Sigmoid colon (tissue), 4 donors: ENCODE measurements at regions not wholly inside any gene's neighbourhood (a gene's known extent, or its start where the extent isn't known, plus 50 kb on each side); places are given as distances from the start of the nearest gene placed in this dataset.

Source experiments
- POLR2A ChIP-seq, 2 donors: fragments of 450-650 bp; IDR thresholded peaks; one replicate each; pipeline ENCODE4 v1.6.1; 2016; ENCODE audit warnings: antibody characterized with exemption in 2 of 2, mild to moderate bottlenecking in 2 of 2, moderate library complexity in 2 of 2
- POLR2AphosphoS5 ChIP-seq, 4 donors: sonication (generic); formaldehyde crosslinking; IDR thresholded peaks; one replicate each; pipeline ENCODE4 v1.6.1; 2017; ENCODE audit warnings: antibody characterized with exemption in 4 of 4
- TF ChIP-seq, protein P1 (sequence below), 4 experiments: fragments of 450-650 bp in 3 of 4; fragments of 200-600 bp in 1 of 4; IDR thresholded peaks; one replicate each; pipeline ENCODE4 v1.5.1; 2016 to 2019; ENCODE audit warnings: antibody characterized with exemption in 4 of 4, mild to moderate bottlenecking in 3 of 4, moderate library complexity in 2 of 4

DNA sequence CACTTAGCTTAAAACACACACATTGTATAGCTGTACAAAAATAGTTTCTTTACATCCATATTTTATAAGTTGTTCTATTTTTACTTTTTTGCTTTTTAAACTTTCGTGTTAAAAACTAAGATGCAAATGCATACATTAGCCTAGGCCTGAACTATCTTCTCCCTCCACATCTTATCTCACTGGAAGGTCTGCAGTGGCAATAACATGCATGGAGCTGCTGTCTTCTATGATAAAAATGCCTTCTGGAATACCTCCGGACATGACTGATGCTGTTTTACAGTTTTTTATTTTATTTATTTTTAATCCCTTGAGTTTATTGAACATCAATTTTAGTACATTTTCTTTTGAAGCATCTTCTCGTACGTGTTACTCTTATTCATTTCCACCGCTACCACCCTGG lies 112.3 kb upstream of the TSPAN8 start:
- TF ChIP-seq, protein P1, sequence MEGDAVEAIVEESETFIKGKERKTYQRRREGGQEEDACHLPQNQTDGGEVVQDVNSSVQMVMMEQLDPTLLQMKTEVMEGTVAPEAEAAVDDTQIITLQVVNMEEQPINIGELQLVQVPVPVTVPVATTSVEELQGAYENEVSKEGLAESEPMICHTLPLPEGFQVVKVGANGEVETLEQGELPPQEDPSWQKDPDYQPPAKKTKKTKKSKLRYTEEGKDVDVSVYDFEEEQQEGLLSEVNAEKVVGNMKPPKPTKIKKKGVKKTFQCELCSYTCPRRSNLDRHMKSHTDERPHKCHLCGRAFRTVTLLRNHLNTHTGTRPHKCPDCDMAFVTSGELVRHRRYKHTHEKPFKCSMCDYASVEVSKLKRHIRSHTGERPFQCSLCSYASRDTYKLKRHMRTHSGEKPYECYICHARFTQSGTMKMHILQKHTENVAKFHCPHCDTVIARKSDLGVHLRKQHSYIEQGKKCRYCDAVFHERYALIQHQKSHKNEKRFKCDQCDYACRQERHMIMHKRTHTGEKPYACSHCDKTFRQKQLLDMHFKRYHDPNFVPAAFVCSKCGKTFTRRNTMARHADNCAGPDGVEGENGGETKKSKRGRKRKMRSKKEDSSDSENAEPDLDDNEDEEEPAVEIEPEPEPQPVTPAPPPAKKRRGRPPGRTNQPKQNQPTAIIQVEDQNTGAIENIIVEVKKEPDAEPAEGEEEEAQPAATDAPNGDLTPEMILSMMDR (IDR thresholded peaks at IDR 0.05), result no peak
- TF ChIP-seq POLR2A (IDR thresholded peaks at IDR 0.05), result no peak
- TF ChIP-seq POLR2AphosphoS5 (IDR thresholded peaks at IDR 0.05), result no peak
